ENCODE measurements at regions not wholly inside any gene's neighbourhood (a gene's known extent, or its start where the extent isn't known, plus 50 kb on each side); places are given as distances from the start of the nearest gene placed in this dataset.
A peak's percentile ranks its signal among the peaks of the same experiment; 100 is the strongest.

DNA sequence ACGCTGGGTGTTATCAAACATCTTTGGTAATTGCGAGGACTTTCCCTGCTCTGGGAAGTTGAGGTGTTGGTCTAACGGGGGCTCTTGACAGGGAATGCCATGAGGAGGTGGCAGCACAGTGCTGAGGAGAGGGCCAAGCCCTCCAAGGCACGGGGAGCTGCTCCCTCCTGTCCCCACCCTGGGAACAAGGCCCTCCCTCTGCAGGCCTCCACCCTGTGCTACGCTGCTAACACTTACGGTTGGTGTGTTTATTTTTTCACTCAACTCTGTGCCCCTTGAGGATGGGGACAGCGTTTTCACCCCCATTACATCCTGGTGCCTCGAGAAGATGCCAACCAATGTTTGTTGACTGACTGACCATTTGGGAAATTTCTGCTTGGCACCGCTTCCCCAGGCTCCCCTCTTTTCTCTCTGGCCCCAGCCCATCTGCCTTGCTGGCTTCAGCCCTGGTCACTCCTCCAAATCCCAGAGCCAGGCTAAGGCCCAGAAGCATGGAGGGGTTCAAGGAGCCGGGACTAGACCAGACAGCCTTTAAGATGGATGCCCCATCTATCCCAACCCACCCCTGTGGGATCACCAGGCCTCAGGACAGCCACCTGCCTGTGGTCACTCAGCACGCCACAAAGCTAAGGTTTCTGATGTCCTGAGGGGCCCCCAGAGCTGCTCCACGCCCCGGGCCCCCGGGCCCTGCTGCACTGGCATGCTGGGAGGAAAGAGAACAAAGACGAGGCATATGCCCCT, 125.7 kb downstream of the BARX1 start:
- H3K27ac Mint-ChIP-seq (ENCODE audit: unreplicated experiment) = no peak overlapping the region
- no peaks in the 10 kb centered on the region for H3K36me3 Mint-ChIP-seq (ENCODE audit: insufficient read depth, unreplicated experiment)
- H3K9me3 Mint-ChIP-seq (ENCODE audit: low read depth, unreplicated experiment) = peaks cover 3% of the 10 kb centered on the region
- CTCF ChIA-PET = no interaction called here
- intact Hi-C loops (cut with micrococcal nuclease; ENCODE audit: unreplicated experiment) = no loop called here
- peaks cover 42% of the 10 kb centered on the region for H3K27me3 Mint-ChIP-seq (ENCODE audit: unreplicated experiment)
- no peaks in the 10 kb centered on the region for H3K4me1 Mint-ChIP-seq (ENCODE audit: low read depth, unreplicated experiment)
- DNase-seq = no peak
- BruUV-seq (replicated peaks) = no TSS peak
- TF ChIP-seq, protein P1, sequence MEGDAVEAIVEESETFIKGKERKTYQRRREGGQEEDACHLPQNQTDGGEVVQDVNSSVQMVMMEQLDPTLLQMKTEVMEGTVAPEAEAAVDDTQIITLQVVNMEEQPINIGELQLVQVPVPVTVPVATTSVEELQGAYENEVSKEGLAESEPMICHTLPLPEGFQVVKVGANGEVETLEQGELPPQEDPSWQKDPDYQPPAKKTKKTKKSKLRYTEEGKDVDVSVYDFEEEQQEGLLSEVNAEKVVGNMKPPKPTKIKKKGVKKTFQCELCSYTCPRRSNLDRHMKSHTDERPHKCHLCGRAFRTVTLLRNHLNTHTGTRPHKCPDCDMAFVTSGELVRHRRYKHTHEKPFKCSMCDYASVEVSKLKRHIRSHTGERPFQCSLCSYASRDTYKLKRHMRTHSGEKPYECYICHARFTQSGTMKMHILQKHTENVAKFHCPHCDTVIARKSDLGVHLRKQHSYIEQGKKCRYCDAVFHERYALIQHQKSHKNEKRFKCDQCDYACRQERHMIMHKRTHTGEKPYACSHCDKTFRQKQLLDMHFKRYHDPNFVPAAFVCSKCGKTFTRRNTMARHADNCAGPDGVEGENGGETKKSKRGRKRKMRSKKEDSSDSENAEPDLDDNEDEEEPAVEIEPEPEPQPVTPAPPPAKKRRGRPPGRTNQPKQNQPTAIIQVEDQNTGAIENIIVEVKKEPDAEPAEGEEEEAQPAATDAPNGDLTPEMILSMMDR (IDR thresholded peaks at IDR 0.05; ENCODE audit: unreplicated experiment) = no peak
- no peak overlapping the region for H3K4me3 Mint-ChIP-seq (ENCODE audit: low read depth, unreplicated experiment)

DNA sequence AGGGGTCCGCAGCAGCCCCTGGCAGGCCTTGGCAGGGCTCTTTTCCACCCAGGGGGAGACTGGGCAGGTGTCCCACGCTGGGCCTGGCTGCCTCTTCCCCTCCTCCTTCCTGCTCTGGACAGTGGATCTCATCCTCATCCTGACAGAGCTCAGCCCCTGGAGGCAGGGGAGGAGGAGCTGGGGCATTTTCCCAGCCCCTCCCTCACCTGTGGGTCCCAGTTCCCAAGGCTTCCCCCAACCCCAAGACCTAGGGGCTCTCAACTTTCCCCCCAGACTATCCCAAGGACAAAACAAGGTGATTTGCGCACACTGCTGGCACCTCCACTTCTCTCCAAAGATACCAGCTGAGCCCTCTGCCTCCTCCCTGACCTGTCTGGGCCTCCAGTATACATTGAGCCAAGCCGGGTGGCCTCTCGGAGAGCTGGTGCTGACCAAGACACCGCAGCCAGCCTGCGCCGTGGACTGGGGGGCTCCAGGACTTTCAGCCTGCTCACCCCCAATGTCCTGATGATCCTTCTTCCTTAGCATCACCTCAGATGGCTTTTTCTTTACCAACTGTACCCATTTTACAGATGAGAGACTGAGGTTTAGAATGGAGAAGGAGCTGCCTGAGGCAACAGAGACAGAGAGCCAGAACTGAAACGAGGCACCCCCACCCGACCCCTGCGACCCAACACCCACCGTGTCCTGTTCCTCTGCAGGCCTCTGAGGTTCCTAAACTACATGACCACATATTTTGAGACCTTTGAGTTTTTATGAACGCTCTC, 126.6 kb downstream of the BARX1 start:
- BruUV-seq (replicated peaks) = no TSS peak
- TF ChIP-seq, protein P1 (IDR thresholded peaks at IDR 0.05; ENCODE audit: unreplicated experiment) = no peak
- H3K4me3 Mint-ChIP-seq (ENCODE audit: low read depth, unreplicated experiment) = no peak overlapping the region
- intact Hi-C loops (cut with micrococcal nuclease; ENCODE audit: unreplicated experiment) = no loop called here
- H3K9me3 Mint-ChIP-seq (ENCODE audit: low read depth, unreplicated experiment) = peaks cover 3% of the 10 kb centered on the region
- no peak overlapping the region for H3K27ac Mint-ChIP-seq (ENCODE audit: unreplicated experiment)
- no peak for DNase-seq
- CTCF ChIA-PET = no interaction called here
- no peaks in the 10 kb centered on the region for H3K4me1 Mint-ChIP-seq (ENCODE audit: low read depth, unreplicated experiment)
- H3K27me3 Mint-ChIP-seq (ENCODE audit: unreplicated experiment) = peaks cover 42% of the 10 kb centered on the region
- no peaks in the 10 kb centered on the region for H3K36me3 Mint-ChIP-seq (ENCODE audit: insufficient read depth, unreplicated experiment)

DNA sequence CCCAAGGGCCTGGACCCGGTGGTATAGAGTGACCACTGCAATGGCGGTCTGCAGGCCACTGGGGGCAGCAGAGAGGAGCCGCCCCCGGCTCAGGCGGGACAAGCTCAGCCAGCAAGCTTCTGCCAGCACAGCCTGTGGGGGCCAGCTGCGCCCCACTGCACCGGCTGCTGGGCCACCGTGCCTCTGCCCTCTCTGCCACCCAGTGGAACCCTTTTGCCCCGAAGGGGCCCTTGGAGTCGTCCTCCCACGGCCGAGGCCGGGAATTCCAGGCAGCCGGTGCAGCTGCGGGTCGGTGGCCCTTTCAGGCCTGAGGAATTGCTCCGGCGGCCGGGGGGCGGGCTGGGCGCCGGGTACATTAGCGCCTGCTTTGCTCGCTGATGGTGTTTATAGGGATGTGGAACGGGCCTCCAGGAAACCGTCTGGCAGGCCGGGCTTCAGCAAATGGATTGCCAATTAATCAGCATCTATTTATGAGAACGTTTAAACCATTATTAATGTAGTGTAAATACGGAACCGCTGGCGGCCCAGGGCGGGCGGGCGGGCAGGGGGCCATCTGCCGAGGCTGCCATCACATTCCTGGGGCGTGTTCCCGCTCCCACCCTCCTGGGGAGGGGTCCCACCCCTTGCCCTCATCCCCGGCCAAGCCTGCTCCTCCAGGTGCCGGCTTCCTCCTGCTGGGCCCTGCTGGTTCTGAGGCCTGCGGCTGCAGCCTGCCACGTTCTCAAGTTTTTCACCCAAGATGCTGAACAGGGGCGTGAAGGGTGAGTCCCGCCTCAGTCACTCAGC, 127.4 kb downstream of the BARX1 start:
- TF ChIP-seq, protein P1 (IDR thresholded peaks at IDR 0.05; ENCODE audit: unreplicated experiment) = peak; percentile 67
- CTCF ChIA-PET = interaction anchor here (0.6 to 0.8 kb wide), 5 partner anchors 13 to 386 kb away, joined by 3 to 4 read pairs (median 3); no protein-coding TSS in a partner anchor
- Mint-ChIP-seq H3K27me3 (ENCODE audit: unreplicated experiment) (peaks cover 43% of the 10 kb centered on the region), H3K4me3 (ENCODE audit: low read depth, unreplicated experiment) (peak overlapping the region; percentile 48), H3K27ac (ENCODE audit: unreplicated experiment) (no peak overlapping the region), H3K4me1 (ENCODE audit: low read depth, unreplicated experiment) (no peaks in the 10 kb centered on the region), H3K36me3 (ENCODE audit: insufficient read depth, unreplicated experiment) (no peaks in the 10 kb centered on the region), H3K9me3 (ENCODE audit: low read depth, unreplicated experiment) (peaks cover 1% of the 10 kb centered on the region)
- peak; percentile 69 for DNase-seq
- no TSS peak for BruUV-seq (replicated peaks)
- intact Hi-C loops (cut with micrococcal nuclease; ENCODE audit: unreplicated experiment) = loop anchor here (2.0 kb wide), 1 partner anchor 135 kb away; no protein-coding TSS in a partner anchor

DNA sequence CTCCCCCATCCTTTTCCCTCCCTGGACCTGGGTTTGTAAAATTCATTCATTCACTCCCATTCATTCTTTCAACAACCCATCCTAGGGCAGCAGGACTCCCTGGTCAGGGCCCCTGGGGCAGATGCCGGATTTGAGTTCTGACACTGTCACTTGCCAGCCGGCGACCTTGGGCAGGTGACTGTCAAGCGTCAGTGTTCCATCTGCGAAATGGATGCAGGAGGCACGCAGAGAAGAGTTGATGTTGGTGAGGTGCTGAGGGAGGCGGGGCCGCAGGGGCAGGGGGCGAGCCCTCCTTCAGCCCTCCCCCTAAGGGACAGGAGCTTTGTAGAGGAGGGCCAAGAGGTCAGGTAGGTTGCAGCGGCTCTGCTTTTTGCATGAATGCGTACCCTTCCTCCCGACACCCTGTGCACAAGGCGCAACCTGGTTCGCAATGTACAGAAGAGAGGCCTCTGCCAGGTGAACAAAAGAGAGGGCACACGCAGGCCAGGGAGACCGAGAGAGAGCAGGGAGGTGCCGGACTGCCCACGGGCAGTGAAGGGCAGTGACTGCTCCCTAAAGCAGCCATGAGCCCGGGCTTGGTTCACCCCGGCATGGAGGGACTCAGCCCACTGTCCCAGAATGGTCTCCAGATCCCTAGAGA, 128.1 kb downstream of the BARX1 start:
- Mint-ChIP-seq H3K27ac (ENCODE audit: unreplicated experiment) (no peak overlapping the region), H3K36me3 (ENCODE audit: insufficient read depth, unreplicated experiment) (no peaks in the 10 kb centered on the region), H3K4me1 (ENCODE audit: low read depth, unreplicated experiment) (no peaks in the 10 kb centered on the region), H3K27me3 (ENCODE audit: unreplicated experiment) (peaks cover 45% of the 10 kb centered on the region), H3K9me3 (ENCODE audit: low read depth, unreplicated experiment) (peaks cover 2% of the 10 kb centered on the region), H3K4me3 (ENCODE audit: low read depth, unreplicated experiment) (no peak overlapping the region)
- intact Hi-C loops (cut with micrococcal nuclease; ENCODE audit: unreplicated experiment) = loop anchor here (2.0 kb wide), 1 partner anchor 136 kb away; no protein-coding TSS in a partner anchor
- no TSS peak for BruUV-seq (replicated peaks)
- DNase-seq = no peak
- CTCF ChIA-PET = interaction anchor here (0.6 to 0.8 kb wide), 2 partner anchors 147 to 386 kb away, joined by 3 read pairs; no protein-coding TSS in a partner anchor
- TF ChIP-seq, protein P1 (IDR thresholded peaks at IDR 0.05; ENCODE audit: unreplicated experiment) = no peak

Measured in Calu3 (cell line).